ENCODE measurements at regions not wholly inside any gene's neighbourhood (a gene's known extent, or its start where the extent isn't known, plus 50 kb on each side); places are given as distances from the start of the nearest gene placed in this dataset.

DNA sequence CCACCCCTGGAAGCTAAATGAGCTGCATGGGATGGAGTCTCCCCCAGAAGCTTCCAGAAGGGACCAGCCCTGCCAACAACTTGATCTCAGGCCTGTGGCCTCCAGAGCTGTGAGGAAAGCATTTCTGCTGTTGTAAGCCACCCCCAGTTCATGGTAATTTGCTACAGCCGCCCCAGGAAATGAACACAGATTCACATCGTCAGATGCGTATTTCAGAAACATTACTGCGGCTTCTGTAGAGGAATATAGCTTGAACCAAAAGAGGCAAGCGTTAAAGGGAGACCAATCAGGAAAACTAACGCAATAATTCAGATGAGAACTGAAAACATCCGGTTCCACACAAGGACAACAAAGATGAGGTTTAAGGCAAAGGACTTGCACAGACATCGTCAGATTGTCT, 128.4 kb upstream of the TBL1X start:
- ChIA-PET CTCF (interaction anchor here (0.6 kb wide), 1 partner anchor 70 kb away, joined by 4 read pairs; no protein-coding TSS in a partner anchor), POLR2A (no interaction called here)
- DNase-seq (ENCODE audit: extremely low spot score), result no peak
- TF ChIP-seq, protein P1, sequence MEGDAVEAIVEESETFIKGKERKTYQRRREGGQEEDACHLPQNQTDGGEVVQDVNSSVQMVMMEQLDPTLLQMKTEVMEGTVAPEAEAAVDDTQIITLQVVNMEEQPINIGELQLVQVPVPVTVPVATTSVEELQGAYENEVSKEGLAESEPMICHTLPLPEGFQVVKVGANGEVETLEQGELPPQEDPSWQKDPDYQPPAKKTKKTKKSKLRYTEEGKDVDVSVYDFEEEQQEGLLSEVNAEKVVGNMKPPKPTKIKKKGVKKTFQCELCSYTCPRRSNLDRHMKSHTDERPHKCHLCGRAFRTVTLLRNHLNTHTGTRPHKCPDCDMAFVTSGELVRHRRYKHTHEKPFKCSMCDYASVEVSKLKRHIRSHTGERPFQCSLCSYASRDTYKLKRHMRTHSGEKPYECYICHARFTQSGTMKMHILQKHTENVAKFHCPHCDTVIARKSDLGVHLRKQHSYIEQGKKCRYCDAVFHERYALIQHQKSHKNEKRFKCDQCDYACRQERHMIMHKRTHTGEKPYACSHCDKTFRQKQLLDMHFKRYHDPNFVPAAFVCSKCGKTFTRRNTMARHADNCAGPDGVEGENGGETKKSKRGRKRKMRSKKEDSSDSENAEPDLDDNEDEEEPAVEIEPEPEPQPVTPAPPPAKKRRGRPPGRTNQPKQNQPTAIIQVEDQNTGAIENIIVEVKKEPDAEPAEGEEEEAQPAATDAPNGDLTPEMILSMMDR (IDR thresholded peaks at IDR 0.05; ENCODE audit: control extremely low read depth, extremely low read depth, low read depth, missing control alignments), result no peak

DNA sequence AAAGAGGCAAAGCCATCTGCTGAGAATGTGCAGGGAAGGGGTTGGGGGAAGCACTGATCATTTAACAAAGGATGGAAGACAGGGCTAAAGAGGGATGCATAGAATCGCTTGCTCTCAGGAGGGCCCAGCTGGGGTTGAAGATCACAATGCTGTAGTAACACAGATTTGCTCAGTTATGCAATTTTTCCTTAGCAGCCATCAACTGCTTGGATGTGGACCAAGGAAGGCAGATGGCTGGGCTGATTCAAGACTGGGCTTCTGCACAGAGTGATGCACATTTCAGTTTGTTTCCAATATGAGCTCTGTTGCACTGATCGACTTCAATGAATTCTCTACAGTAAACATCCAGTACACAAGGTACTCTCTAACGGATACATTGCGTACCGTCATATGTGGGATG, 127.8 kb upstream of the TBL1X start:
- POLR2A ChIA-PET, result no interaction called here
- CTCF ChIA-PET, result no interaction called here
- DNase-seq (ENCODE audit: extremely low spot score), result no peak
- TF ChIP-seq, protein P1 (IDR thresholded peaks at IDR 0.05; ENCODE audit: control extremely low read depth, extremely low read depth, low read depth, missing control alignments), result no peak

DNA sequence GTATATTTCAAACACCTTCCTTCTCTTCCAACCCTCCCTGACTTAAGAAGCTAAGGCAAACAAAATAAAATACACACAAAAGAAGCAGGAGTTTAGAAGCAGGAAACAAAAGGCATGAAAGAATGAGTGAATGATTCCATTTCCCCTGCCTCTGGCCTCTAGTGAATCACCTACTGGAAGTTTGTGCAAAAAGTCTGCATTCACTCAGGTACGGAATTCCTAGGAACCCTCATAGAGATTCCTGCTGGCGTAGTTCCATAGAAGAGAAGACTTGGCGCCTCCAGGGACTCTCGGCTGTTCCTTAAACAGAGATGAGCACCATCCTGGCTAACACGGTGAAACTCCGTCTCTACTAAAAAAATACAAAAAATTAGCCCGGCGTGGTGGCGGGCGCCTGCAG, 125.9 kb upstream of the TBL1X start:
- no peak for DNase-seq (ENCODE audit: extremely low spot score)
- CTCF ChIA-PET, result no interaction called here
- POLR2A ChIA-PET, result no interaction called here
- TF ChIP-seq, protein P1 (IDR thresholded peaks at IDR 0.05; ENCODE audit: control extremely low read depth, extremely low read depth, low read depth, missing control alignments), result no peak

DNA sequence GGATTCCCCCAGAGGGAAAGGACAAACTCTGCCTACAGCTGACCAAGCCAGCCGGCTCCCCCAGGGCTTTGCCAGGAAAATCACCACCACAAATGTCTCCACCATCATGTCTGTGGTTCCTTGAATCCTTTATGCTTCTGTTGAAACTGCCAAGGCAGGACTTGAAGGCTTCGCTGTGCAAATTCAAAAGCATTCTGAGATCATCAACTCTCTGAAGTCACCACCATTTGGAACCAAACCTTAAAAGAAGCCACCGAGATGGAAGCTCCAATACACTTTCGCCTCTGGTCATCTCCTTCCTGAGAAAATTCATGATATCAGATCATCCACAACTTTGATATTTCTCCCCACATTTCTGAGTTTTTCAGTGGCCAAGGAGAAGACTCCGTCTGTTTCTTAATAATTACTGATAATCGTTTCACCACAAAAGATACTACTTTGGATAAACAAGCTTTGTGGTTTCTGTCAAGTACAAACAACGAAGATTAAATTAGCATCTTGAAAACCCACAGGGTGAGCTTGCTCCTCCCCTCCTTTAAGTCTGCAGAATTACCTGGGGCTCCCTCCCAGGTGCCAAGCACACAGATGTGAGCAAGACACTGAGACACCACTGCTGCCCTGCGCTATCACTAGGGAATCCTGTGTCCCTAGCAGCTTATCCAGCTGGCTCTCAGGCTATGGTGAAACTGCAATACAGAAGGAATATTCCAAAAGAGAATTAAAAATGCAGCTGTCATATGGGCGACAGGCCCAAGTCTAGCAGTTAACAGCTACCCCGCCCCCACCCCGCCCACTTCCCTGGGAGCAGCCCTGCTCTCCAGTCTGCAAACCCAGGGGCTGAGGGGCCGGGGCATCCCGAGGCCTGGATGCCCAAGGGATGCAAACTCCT, 125.0 kb upstream of the TBL1X start:
- ChIA-PET POLR2A (no interaction called here), CTCF (no interaction called here)
- no peak for DNase-seq (ENCODE audit: extremely low spot score)
- TF ChIP-seq, protein P1 (IDR thresholded peaks at IDR 0.05; ENCODE audit: control extremely low read depth, extremely low read depth, low read depth, missing control alignments), result no peak

DNA sequence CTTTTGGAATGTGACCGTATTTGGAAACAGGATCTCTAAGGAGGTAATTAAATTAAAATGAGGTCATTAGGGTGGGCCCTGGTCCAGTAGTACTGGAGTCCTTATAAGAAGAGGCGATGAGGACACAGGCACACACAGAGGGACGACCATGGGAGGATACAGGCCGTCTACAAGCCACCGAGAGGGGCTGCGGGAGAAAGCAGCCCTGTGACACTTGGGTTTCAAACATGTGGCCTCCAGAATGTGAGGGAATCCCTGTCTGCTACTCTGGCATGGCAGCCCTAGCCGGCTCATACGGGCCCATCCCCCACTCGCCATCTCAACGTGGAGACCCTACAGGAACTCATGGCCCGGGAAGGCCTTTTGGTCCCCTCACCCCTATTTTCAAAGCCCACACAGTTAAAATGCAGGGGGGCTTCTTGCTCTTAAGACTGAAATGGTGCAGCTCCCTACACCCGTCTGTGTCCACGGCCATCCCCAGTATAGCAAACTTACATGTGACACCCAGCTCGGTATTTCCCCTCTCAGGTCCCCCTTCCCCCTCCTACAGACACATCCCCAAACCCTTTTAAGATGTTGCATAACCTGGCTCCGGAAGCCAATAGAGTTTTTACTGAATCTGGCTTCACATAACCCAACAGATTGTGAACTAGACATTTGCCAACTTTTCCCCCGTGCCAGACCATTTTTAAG, 124.1 kb upstream of the TBL1X start:
- TF ChIP-seq, protein P1 (IDR thresholded peaks at IDR 0.05; ENCODE audit: control extremely low read depth, extremely low read depth, low read depth, missing control alignments), result no peak
- DNase-seq (ENCODE audit: extremely low spot score), result peak; percentile 30
- ChIA-PET CTCF (no interaction called here), POLR2A (no interaction called here)

DNA sequence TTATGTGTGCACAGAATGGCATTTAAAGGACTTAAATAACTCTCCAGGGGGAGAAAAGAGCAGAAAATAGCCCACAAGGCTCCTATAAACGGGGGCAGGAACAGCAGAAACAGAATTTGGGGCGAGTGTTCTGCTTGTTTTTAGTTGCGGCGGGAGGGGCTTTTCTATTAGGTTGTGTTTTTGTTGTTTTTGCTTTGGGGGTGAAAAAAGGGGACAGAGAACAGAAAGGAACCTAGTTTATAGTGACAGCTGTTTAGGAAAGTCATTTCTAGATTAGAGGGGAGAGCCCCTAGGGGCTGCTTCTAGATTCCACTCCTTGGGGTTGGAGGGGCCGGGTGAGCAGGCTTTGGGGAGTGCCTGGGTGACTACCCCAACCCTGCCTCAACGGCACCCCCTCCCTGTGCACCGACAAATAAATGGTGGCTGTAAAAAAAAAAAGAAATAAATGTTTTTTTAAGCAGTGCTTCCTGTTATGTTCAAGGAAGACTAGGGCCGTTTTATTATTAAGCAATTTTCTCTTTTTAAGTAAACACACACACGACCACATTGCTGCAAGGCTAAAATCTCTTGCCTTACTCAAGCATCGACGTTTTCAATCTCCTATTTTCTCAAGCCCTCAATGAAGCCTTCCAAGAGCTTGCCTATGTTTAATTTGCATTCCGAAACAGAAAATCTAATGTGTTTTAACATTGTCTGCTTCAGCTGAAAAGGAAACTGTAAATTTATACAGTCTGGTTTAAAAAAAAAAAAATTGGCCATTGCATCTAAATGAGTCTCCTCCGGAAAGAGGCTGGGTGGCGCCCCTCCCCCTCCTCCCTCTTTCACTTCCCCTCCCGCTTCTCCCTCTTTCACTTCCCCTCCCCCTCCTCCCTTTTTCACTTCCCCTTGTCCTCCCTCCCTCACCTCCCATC, 123.3 kb upstream of the TBL1X start:
- TF ChIP-seq, protein P1 (IDR thresholded peaks at IDR 0.05; ENCODE audit: control extremely low read depth, extremely low read depth, low read depth, missing control alignments), result no peak
- peak; percentile 71 for DNase-seq (ENCODE audit: extremely low spot score)
- ChIA-PET POLR2A (no interaction called here), CTCF (no interaction called here)

Measured in GM10248 (cell line).